HepG2 (cell line): ENCODE measurements at regions not wholly inside any gene's neighbourhood (a gene's known extent, or its start where the extent isn't known, plus 50 kb on each side); places are given as distances from the start of the nearest gene placed in this dataset.

ENCODE experiments used
- ATAC-seq: fragments of 200-7000 bp; cut with Tn5 transposase; 3 replicates; pipeline ENCODE4 v1.9.1; 2020; ENCODE audit warnings: mild to moderate bottlenecking, moderate library complexity
- BruUV-seq: library from RNA; stranded (reverse); fragments of 400-500 nt; replicated peaks from 2 replicates; lab custom pipeline; 2021; lab: Mats Ljungman, UMichigan
- CTCF ChIA-PET: fragments of 300-600 bp; formaldehyde crosslinking; extraction: SDS; loops from one replicate; lab custom pipeline; 2021; ENCODE audit warnings: low total read pairs, inconsistent platforms, low intra/inter-chr PET ratio; lab: Yijun Ruan, JAX
- POLR2A ChIA-PET: fragments of 350-600 bp; sonication (Branson Sonifier 250); formaldehyde crosslinking; loops from one replicate; lab custom pipeline; 2020; ENCODE audit warnings: antibody characterized with exemption, inconsistent platforms; lab: Yijun Ruan, JAX
- DNase-seq: peaks from one replicate; pipeline ENCODE4 v3.0.0-alpha.2; 2015; ENCODE audit warnings: low spot score
- FAIRE-seq: peaks from 3 replicates; lab custom pipeline; 2011; peaks lifted over from hg19 to GRCh38; lab: Jason Lieb, UNC
- H2AFZ ChIP-seq: one replicate; pipeline ENCODE4 v1.6.1; 2011; ENCODE audit warnings: low read length, inconsistent platforms
- H3K27ac ChIP-seq: fragments of 300-600 bp; 3 replicates; pipeline ENCODE4 v1.8.0; 2011; ENCODE audit warnings: mixed run types, mild to moderate bottlenecking, mixed read lengths, low read length, inconsistent platforms; ENCODE audit not compliant: insufficient read depth; ENCODE audit errors: extremely low read length
- H3K27me3 ChIP-seq, 2 experiments: fragments of 200-600 bp in 1 of 2; 2 replicates in 1 of 2; 3 replicates in 1 of 2; pipeline versions ENCODE4 v1.6.0 to v1.8.0; 2011; ENCODE audit warnings: low read length in 2 of 2, mild to moderate bottlenecking in 2 of 2, moderate library complexity in 2 of 2, inconsistent platforms in 1 of 2; ENCODE audit not compliant: insufficient read depth in 2 of 2, control insufficient read depth in 1 of 2
- H3K36me3 ChIP-seq, 2 experiments: fragments of 200-600 bp in 1 of 2; replicated peaks in 1 of 2; 2 replicates in 1 of 2; 3 replicates in 1 of 2; pipeline versions ENCODE4 v1.5.1 to v1.8.0; 2011; ENCODE audit warnings: low read length in 2 of 2, inconsistent platforms in 1 of 2; ENCODE audit not compliant: insufficient read depth in 2 of 2, control insufficient read depth in 1 of 2
- H3K4me1 ChIP-seq: 2 replicates; pipeline ENCODE4 v1.5.1; 2012; ENCODE audit warnings: low read length, inconsistent platforms; ENCODE audit not compliant: insufficient read depth
- H3K4me2 ChIP-seq: 2 replicates; pipeline ENCODE4 v1.6.0; 2011; ENCODE audit warnings: low read depth, low read length, inconsistent platforms
- H3K4me3 ChIP-seq, 3 experiments: fragments of 200-600 bp in 1 of 3; sonication (generic), shearing (Covaris generic) in 1 of 3; replicated peaks in 1 of 3; 2 replicates each; pipeline ENCODE4 v1.5.1; 2011 to 2016; ENCODE audit warnings: low read length in 3 of 3, inconsistent platforms in 2 of 3, low read depth in 2 of 3, mild to moderate bottlenecking in 2 of 3, control low read depth in 1 of 3, mixed read lengths in 1 of 3; ENCODE audit not compliant: insufficient read depth in 1 of 3
- H3K79me2 ChIP-seq: one replicate; pipeline ENCODE4 v1.6.1; 2011; ENCODE audit warnings: low read length, inconsistent platforms; ENCODE audit not compliant: insufficient read depth
- H3K9ac ChIP-seq: 2 replicates; pipeline ENCODE4 v1.6.0; 2011; ENCODE audit warnings: mild to moderate bottlenecking, low read depth, low read length, inconsistent platforms; ENCODE audit not compliant: insufficient read depth
- H3K9me3 ChIP-seq: 2 replicates; pipeline ENCODE4 v1.5.1; 2012; ENCODE audit warnings: mild to moderate bottlenecking, low read length
- H4K20me1 ChIP-seq: 2 replicates; pipeline ENCODE4 v1.6.0; 2011; ENCODE audit warnings: inconsistent platforms, mild to moderate bottlenecking, low read length, moderate library complexity; ENCODE audit not compliant: insufficient read depth
- CEBPG ChIP-seq: IDR thresholded peaks from 2 replicates; pipeline ENCODE4 v1.6.1; 2016
- ERF ChIP-seq: IDR thresholded peaks from 2 replicates; pipeline ENCODE4 v1.6.1; 2018; ENCODE audit warnings: missing biosample characterization, missing genetic modification reagents
- HOXA7 ChIP-seq: sonication (generic); formaldehyde crosslinking; IDR thresholded peaks from 2 replicates; pipeline ENCODE4 v1.8.1; 2022; ENCODE audit warnings: mild to moderate bottlenecking, missing genetic modification reagents, moderate library complexity
- RFX3 ChIP-seq: IDR thresholded peaks from 2 replicates; pipeline ENCODE4 v1.6.1; 2016; ENCODE audit warnings: missing biosample characterization, missing genetic modification reagents
- SUZ12 ChIP-seq: fragments of 150-350 bp; IDR thresholded peaks from 2 replicates; pipeline ENCODE4 v1.6.1; 2014; ENCODE audit warnings: low read depth, low read length
- ZFP36L2 ChIP-seq: sonication (generic); formaldehyde crosslinking; IDR thresholded peaks from 2 replicates; pipeline ENCODE4 v1.4.0; 2020; ENCODE audit warnings: missing genetic modification reagents
- ZNF263 ChIP-seq: sonication (generic); formaldehyde crosslinking; IDR thresholded peaks from 2 replicates; pipeline ENCODE4 v1.4.0; 2020; ENCODE audit warnings: missing genetic modification reagents
- ZNF333 ChIP-seq: sonication (generic); formaldehyde crosslinking; IDR thresholded peaks from 2 replicates; pipeline ENCODE4 v1.4.0; 2020; ENCODE audit warnings: mild to moderate bottlenecking, missing genetic modification reagents, borderline replicate concordance
- ZNF44 ChIP-seq: sonication (generic); formaldehyde crosslinking; IDR thresholded peaks from 2 replicates; pipeline ENCODE4 v1.5.1; 2020; ENCODE audit warnings: mild to moderate bottlenecking, missing genetic modification reagents
- ZNF83 ChIP-seq: sonication (generic); formaldehyde crosslinking; IDR thresholded peaks from 2 replicates; pipeline ENCODE4 v1.4.0; 2020; ENCODE audit warnings: missing genetic modification reagents, mild to moderate bottlenecking, borderline replicate concordance
- WGBS: methylation state at CpG from one replicate; pipeline ENCODE4 v1.1.6; 2017; ENCODE audit warnings: low lambda C conversion rate; 5-methylcytosine and 5-hydroxymethylcytosine counted together
- in situ Hi-C: cut with HindIII; loops from 2 replicates; pipeline ENCODE4 v1.10.0; 2017; ENCODE audit warnings: low pct_unique_long_range_greater_than_20kb; ENCODE audit not compliant: extremely low pct_ligation_motif_present
- intact Hi-C: fragments of 100-400 bp; cut with micrococcal nuclease; formaldehyde crosslinking; loops from one replicate; pipeline ENCODE4 v1.10.0; 2022; ENCODE audit not compliant: unreplicated experiment
- TF ChIP-seq, protein P1 (sequence below): sonication (generic); formaldehyde crosslinking; IDR thresholded peaks from 2 replicates; pipeline ENCODE4 v1.5.0; 2020; ENCODE audit warnings: mild to moderate bottlenecking, missing genetic modification reagents
- TF ChIP-seq, protein P2 (sequence below): IDR thresholded peaks from 2 replicates; pipeline ENCODE4 v1.6.1; 2016; ENCODE audit warnings: mild to moderate bottlenecking
- TF ChIP-seq, protein P3 (sequence below): sonication (generic); formaldehyde crosslinking; IDR thresholded peaks from 2 replicates; pipeline ENCODE4 v1.8.0; 2022; ENCODE audit warnings: missing genetic modification reagents, mild to moderate bottlenecking, inconsistent platforms, borderline replicate concordance
- TF ChIP-seq, protein P4 (sequence below): sonication (generic); formaldehyde crosslinking; IDR thresholded peaks from 2 replicates; pipeline ENCODE4 v1.4.0; 2020; ENCODE audit warnings: mild to moderate bottlenecking, missing genetic modification reagents, borderline replicate concordance

DNA sequence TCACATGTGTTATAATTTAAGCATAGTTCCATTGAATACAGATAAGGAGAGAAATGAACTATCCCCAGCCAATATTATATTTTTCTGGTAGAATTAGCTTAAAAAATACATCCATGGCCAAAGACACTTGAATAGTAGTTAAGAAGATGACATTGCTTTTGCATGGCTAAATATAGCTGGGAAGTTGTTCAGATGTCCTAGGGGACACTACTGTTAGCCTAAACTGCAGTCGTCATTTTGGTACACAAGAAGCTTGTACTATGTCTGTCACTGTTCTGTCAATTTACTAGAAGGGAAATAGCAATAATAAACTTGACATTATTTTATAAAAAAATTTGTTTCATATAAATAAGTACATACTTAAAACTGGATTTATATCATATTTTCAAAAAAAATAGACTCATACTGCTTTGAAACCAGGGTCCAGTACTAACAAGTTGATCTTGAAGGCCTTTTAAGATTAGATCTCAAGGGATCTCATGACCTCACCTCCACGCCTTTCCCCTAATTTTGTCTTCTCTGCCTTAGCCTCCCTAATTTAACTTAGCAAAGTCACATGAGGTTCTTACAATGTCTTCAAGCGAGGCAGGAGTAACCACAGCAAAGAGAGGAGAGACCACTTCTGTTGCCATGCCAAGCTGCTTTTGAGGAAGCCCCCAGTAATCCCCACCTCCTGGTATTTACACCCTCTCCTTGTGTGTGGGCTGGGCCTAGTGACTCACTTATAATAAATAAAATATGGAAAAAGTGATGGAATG is 81.0 kb downstream of the AVPR1A start:
- FAIRE-seq: no peak
- Histone ChIP-seq H3K36me3 (no peaks in the 10 kb centered on the region), H3K79me2 (no peaks in the 10 kb centered on the region), H3K9me3 (no peaks in the 10 kb centered on the region), H3K4me2 (no peak overlapping the region), H3K27ac (no peak overlapping the region), H3K4me3 (no peak overlapping the region), H3K9ac (no peak overlapping the region), H2AFZ (no peak overlapping the region)
- no peak for ATAC-seq
- in situ Hi-C loops (loop anchor here (25.0 kb wide), 1 partner anchor 483 kb away; no protein-coding TSS in a partner anchor), intact Hi-C loops (loop anchor here (1.0 to 5.0 kb wide), 4 partner anchors 135 to 631 kb away; partner anchors contain the start of gene PPM1H)
- 3% methylated on average over 3 of the region's 3 CpGs for WGBS
- BruUV-seq: no TSS peak
- CTCF ChIA-PET: no interaction called here
- no peak for TF ChIP-seq ERF (CRISPR knock-in tag)
- TF ChIP-seq, protein P1, sequence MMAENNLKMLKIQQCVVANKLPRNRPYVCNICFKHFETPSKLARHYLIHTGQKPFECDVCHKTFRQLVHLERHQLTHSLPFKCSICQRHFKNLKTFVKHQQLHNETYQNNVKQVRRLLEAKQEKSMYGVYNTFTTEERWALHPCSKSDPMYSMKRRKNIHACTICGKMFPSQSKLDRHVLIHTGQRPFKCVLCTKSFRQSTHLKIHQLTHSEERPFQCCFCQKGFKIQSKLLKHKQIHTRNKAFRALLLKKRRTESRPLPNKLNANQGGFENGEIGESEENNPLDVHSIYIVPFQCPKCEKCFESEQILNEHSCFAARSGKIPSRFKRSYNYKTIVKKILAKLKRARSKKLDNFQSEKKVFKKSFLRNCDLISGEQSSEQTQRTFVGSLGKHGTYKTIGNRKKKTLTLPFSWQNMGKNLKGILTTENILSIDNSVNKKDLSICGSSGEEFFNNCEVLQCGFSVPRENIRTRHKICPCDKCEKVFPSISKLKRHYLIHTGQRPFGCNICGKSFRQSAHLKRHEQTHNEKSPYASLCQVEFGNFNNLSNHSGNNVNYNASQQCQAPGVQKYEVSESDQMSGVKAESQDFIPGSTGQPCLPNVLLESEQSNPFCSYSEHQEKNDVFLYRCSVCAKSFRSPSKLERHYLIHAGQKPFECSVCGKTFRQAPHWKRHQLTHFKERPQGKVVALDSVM (CRISPR knock-in tag): no peak
- no peak for TF ChIP-seq ZNF44 (CRISPR knock-in tag)
- TF ChIP-seq, protein P2, sequence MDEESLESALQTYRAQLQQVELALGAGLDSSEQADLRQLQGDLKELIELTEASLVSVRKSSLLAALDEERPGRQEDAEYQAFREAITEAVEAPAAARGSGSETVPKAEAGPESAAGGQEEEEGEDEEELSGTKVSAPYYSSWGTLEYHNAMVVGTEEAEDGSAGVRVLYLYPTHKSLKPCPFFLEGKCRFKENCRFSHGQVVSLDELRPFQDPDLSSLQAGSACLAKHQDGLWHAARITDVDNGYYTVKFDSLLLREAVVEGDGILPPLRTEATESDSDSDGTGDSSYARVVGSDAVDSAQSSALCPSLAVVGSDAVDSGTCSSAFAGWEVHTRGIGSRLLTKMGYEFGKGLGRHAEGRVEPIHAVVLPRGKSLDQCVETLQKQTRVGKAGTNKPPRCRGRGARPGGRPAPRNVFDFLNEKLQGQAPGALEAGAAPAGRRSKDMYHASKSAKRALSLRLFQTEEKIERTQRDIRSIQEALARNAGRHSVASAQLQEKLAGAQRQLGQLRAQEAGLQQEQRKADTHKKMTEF: no peak
- TF ChIP-seq, protein P3, sequence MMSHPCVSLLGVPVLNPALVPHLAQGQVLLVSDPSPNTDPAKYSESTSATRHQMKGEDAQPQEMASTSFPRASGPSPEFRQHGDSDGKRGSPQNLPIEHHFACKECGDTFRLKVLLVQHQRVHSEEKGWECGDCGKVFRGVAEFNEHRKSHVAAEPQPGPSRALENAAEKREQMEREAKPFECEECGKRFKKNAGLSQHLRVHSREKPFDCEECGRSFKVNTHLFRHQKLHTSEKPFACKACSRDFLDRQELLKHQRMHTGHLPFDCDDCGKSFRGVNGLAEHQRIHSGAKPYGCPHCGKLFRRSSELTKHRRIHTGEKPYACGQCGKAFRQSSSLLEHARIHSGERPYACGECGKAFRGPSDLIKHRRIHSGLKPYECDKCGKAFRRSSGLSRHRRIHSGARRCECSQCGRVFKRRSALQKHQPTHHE: no peak
- TF ChIP-seq ZNF263 (CRISPR knock-in tag): no peak
- no peak for TF ChIP-seq ZNF83 (CRISPR knock-in tag)
- TF ChIP-seq CEBPG (CRISPR knock-in tag): no peak
- TF ChIP-seq SUZ12: no peak
- no peak for TF ChIP-seq ZNF333 (CRISPR knock-in tag)
- no peak for TF ChIP-seq HOXA7 (CRISPR knock-in tag)
- TF ChIP-seq RFX3 (CRISPR knock-in tag): no peak
- TF ChIP-seq, protein P4, sequence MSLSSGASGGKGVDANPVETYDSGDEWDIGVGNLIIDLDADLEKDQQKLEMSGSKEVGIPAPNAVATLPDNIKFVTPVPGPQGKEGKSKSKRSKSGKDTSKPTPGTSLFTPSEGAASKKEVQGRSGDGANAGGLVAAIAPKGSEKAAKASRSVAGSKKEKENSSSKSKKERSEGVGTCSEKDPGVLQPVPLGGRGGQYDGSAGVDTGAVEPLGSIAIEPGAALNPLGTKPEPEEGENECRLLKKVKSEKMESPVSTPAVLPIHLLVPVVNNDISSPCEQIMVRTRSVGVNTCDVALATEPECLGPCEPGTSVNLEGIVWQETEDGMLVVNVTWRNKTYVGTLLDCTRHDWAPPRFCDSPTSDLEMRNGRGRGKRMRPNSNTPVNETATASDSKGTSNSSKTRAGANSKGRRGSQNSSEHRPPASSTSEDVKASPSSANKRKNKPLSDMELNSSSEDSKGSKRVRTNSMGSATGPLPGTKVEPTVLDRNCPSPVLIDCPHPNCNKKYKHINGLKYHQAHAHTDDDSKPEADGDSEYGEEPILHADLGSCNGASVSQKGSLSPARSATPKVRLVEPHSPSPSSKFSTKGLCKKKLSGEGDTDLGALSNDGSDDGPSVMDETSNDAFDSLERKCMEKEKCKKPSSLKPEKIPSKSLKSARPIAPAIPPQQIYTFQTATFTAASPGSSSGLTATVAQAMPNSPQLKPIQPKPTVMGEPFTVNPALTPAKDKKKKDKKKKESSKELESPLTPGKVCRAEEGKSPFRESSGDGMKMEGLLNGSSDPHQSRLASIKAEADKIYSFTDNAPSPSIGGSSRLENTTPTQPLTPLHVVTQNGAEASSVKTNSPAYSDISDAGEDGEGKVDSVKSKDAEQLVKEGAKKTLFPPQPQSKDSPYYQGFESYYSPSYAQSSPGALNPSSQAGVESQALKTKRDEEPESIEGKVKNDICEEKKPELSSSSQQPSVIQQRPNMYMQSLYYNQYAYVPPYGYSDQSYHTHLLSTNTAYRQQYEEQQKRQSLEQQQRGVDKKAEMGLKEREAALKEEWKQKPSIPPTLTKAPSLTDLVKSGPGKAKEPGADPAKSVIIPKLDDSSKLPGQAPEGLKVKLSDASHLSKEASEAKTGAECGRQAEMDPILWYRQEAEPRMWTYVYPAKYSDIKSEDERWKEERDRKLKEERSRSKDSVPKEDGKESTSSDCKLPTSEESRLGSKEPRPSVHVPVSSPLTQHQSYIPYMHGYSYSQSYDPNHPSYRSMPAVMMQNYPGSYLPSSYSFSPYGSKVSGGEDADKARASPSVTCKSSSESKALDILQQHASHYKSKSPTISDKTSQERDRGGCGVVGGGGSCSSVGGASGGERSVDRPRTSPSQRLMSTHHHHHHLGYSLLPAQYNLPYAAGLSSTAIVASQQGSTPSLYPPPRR (CRISPR knock-in tag): no peak
- no peak for TF ChIP-seq ZFP36L2 (CRISPR knock-in tag)
- TF ChIP-seq, all 625 proteins: peak for 0
- H3K27me3 ChIP-seq: no peaks in the 10 kb centered on the region
- peaks cover 7% of the 10 kb centered on the region for H3K4me1 ChIP-seq
- POLR2A ChIA-PET: no interaction called here
- DNase-seq: no peak
- no peaks in the 10 kb centered on the region for H4K20me1 ChIP-seq
